ENCODE measurements at regions not wholly inside any gene's neighbourhood (a gene's known extent, or its start where the extent isn't known, plus 50 kb on each side); places are given as distances from the start of the nearest gene placed in this dataset.
"Not testable (repeated sequence)": the region's sequence is repeated elsewhere in the genome, so short reads cannot be mapped to it uniquely, and the experiment has no call there.

DNA sequence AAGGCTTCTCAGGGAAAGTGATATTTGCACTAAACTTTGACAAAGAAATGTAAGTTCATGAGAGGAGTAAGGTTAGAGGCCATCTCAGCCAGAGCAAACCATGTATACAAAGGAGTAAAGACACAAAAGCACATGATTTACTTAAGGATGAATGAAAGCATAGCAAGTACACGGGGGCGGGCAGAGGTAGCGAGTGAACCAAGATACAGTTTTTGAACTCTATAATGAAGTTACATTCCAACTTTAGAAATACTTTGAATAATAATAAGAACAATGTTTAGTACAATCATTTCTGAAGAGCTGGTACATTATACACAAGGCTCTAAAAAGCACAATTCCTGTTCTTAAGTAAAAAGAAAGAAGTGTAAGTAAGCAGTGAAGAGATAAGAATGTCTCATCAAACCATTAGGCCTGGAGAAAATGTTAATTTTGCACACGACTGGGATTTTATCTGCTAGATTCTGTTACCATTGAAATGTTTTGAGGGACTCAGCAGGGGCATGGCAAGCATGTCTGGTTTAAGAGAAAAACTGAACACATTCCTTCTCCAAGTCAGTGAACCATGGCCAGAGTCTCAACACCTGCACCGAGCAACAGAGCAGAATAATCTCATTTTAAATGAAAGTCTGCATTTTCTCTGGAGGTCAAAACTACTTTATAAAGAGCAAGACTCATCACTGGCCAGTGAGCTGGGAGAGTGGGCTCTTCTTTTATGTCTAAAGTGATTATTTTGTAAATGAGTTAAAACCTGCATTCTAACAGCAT lies 147.6 kb upstream of the TRPM3 start:
- no peak for DNase-seq

DNA sequence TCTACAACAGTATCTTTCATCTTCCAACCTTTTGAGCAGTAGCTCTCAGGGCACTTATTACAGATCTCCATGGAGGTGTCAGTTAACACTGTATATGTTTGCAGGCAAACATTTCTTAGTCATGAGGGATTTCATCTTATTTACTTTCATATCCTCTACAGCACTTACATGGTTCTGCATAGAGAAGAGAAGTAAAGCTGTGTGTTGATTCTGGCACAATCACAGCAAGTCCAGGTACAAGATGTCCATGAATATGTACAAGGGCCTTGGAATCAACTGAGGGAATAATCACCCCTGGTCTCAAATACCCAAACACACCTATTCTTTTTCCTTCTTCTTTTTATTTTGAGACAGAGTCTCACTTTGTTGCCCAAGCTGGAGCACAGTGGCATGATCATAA lies 142.0 kb upstream of the TRPM3 start:
- DNase-seq: no peak

DNA sequence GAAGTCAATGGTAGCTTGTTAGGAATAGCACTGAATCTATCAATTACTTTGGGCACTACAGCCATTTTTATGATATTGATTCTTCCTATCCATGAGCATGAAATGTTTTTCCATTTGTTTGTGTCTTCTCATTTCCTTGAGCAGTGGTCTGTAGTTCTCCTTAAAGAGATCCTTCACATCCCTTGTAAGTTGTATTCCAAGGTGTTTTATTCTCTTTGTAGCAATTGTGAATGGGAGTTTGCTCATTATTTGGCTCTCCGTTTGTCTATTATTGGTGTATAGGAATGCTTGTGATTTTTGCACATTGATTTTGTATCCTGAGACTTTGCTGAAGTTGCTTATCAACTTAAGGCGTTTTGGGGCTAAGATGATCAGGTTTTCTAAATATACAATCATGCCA lies 139.0 kb upstream of the TRPM3 start:
- not testable (repeated sequence) for DNase-seq

DNA sequence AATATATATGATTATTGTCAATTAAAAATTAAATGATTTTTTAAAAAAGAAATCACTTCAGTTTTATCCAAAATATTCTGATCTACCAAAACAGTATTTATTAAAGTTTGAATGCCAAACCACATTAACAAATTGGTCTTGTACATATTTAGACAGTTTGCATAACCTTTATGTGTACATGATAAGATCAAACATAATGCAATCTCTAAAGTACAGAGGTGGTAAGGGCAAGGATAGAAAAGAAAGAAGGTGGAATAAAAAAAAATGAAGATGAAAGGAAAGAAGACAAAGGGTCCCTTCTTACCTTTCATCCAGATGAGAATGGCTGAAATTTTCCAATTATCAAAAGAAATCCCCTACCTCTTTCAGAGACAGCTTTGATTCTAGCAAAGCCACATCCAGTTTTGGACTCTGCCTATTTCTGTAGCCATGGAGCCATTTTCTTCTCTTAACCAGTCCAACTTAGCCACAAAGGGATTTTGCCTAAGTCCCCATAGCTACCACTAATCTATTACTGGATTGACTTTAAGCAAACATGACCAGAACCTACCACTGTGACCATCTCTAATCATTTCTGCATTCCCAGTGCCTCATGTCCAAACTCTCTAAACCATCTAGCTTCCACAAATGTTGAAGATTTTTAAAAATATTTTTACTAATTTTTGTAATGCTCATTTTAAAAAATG lies 133.3 kb upstream of the TRPM3 start:
- DNase-seq: no peak

DNA sequence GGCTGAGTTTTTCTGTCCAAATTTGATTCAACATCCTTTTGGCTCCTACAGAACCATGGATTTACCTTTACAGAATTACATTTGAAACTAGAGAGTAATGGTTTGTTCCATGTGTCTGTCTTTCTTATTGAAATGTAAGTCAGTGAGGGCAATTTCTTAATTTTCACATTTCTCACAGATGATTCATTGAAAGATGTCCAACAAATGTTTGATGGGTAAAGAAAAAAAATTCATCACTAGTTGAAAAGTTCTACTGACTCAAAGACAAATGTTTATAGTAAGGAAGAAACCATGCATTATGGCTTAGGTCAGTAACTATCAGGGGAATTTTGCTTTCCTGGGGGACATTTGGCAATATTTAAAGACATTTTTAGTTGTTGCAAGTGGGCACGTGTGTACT lies 131.6 kb upstream of the TRPM3 start:
- no peak for DNase-seq

DNA sequence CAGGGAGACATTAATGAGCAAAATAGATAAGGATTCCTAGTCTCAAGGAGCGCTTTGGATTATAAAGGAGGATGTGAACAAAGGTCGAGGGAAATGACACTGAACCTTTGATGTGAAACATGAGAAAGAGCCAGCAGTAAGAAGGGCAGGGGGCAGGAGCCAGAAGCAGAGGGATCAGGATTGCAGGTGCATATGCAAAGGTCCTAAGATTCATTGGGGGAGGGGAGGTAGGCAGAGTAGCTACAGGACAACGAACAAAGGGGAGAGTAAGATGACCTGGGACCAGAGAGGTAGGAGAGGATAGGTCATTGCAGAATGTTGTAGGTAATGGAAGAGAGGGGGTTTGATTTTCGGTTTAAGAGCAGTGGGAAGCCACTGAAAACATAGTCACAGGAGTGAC lies 129.2 kb upstream of the TRPM3 start:
- no peak for DNase-seq

DNA sequence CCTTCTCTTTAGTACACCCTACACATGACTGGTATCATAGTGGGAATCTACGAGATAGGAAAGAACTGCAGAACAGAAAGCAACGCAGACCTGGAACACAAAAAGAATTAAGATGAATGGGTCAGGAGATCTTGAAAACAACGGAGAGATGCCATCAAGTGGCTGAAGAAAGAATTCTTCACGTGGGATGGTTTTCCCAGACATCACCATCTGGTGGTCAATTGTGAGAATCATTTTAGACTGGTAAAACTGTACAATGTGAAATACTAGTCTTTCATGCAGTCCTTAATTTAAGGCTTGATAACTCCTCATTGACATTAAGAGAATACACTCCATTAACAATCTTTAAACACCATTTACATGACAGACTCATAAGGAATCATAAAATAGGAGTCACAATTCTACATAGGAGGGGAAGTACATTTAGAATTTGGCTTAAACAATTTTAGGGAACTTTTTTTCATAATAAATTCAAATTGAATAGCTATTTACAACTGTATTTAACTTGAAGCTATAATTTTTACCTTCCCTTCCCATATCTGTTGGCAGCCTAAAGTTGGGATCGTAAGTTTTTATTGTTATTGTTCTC lies 128.4 kb upstream of the TRPM3 start:
- DNase-seq: no peak

DNA sequence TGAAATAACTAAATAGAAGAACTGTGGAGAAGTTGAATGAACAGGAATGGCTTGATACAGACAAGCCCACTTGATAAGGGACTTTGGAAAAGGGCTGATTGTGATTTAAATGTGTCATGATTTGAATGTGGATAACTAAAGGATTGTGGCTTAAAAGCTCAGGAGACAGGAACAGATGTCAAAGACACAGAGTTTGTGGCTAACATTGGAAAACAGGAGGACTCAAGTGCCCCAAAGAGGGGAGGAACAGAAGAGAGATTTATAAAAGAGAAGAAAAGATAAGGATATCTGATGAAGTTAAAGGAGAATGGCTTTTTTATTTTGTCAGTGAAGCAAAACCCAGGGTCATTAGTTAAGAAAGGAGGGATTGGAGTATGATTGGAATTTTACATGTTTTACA lies 124.2 kb upstream of the TRPM3 start:
- no peak for DNase-seq

DNA sequence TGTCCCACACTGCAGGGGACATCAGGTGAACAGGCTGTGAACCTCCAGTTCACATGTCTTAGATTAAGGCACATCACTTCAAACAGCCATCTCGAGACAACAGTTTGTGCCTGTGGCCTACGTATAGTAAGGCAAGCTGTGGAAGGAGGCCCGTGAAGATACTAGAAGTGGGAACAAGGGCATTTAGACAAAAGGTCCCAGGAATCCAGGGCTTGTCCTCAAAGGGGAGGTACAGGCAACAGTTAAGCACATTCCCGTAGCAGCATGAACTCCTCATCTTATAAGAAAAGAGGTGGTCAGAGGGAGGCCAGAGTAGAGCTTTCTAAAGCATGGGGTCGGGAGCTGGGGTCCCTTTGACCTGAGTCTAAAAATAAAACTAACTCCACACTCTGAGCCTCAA lies 122.5 kb upstream of the TRPM3 start:
- no peak for DNase-seq

DNA sequence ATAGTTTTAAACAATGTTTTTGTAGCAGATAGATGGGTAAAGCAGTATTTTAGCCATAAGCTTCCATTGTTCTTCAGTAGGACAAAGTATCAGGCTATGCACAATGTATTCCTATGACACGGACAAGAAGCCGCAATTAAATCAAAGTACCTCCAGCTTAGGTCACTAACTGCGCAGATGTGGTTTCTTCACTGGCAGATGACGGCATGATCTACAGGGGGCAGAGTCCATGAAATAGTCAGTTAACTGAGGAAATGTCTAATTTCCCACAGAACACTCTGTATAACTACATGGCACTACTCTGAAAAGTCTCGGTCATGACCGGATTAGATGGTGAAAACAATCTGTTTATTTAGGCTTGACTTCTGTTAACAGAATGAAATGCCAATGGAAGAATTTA lies 120.7 kb upstream of the TRPM3 start:
- no peak for DNase-seq

DNA sequence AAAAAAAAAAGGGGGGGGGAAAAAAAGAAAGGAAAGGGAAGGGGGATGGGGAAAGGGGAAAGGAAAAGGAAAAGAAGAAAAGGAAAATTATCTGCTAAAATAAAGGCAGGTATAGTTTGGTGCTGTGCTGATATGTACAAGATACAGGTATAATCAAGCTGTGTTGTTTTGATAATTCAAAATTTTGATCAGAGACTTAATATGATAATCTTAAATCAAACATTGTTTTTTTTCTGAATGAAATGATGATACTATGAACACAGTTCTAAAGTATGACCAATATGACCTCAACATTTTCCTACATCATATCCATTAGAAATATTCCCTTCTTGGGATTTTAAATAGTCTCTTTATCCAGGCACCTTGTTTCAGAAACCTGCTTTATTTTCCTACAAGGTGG lies 115.6 kb upstream of the TRPM3 start:
- DNase-seq: no peak

DNA sequence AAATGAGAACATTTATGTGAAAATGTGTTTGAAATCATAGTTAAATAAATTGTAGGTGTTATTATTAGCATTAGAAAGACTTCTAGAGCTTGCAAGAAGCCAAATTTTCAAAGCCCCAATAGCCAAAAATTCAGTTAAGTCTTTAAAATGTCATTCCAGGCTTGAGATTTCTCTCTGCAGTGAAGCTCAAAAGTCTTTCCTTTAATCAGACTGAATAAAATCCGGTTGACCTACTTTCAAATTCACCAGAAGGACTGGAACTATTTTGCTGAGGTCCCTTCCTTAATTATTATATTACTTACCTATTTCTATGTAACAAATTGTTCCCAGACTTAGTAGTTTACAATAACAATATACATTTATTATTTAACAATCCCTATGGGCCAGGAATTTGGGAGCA lies 112.2 kb upstream of the TRPM3 start:
- no peak for DNase-seq

DNA sequence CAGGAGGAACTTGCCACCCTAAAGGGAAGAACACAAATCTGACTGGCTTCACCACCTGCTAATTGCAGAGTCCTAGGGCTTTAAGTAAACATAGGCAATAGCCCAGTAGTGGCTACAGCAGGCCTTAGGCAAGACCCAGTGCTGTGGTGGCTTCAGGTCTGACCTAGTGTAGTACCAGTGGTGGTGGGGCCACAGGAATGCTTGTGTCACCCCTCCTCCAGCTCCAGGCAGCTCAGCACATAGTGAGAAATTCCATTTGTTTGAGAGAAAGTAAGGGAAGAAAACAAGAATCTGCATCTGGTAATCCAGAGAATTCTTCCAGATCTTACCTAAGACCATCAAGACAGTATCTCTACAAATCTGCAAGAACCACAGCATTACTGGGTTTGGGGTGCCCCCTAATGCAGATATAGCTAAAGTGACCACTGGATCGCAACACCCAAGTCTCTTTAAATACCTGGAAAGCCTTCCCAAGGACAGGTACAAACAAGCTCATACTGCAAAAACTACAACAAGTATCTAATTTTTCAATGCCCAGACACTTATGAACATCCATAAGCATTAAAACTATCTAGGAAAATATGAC lies 102.6 kb upstream of the TRPM3 start:
- DNase-seq: no peak

DNA sequence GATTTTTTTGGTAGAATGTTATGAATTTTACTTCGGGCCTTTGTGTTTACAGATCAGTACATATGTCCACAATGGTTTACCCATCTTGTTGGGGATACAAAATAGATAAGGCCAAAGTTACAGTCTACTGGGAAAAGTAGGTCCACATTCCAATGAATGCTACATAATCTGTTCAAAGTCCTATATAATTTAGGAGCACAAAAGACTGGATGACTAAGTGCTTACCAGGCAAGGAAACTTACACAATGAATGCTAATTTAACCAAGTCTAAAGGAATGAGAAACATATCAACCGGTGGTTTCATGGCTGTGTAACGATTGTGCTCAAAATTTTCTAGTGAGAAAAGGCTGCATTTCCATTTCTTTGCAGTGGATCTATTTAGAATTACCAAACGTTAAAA lies 97.4 kb upstream of the TRPM3 start:
- no peak for DNase-seq

DNA sequence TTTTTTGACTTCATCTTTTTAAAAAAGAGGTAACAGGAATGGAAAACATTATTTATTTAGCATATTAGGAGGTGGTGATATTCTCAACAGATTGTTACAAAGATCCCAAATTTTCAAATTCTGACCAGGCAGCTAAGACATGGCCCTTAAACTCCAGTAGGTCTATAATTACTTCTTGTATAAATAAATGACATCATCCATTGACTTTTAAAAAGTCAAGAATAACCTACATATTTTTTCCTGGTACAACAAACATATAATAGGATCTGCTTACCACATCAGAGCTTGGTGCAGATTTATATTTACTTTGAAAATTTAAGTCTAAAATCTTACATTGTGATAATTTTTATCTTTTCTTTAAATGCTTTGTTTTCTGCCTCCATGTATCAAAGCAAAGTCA lies 92.2 kb upstream of the TRPM3 start:
- DNase-seq: no peak

DNA sequence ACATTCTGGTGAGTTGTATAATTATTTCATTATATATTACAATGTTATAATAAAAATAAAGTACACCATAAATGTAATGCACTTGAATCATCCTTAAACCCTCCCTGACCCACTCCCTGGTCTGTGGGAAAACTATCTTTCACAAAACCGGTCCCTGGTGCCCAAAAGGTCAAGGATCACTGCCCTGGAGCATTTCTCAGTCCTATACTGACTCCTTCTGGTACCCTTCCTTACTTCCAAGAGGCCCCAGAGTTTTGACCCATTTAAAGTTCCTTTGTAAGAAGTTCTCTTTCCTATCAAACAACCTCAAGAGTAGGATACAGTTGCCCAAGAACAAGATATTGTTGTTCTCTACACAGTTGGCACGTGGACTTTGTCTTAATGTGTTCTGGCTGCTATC lies 88.9 kb upstream of the TRPM3 start:
- no peak for DNase-seq

DNA sequence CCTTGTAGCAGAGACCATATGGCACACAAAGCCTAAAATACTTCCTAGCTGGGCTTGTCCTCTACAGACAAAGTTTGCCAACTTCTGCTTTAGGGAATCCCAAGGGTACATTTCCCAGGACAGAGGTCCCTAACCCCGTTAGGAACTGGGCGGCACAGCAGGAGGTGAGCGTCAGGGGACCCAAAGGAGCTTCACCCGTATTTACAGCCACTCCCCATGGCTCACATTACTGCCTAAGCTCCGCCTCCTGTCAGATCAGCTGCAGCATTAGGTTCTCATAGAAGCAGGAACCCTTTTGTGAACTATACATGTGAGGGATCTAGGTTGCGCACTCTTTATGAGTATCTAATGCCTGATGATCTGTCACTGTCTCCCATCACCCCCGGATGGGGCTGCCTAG lies 88.5 kb upstream of the TRPM3 start:
- DNase-seq: no peak

DNA sequence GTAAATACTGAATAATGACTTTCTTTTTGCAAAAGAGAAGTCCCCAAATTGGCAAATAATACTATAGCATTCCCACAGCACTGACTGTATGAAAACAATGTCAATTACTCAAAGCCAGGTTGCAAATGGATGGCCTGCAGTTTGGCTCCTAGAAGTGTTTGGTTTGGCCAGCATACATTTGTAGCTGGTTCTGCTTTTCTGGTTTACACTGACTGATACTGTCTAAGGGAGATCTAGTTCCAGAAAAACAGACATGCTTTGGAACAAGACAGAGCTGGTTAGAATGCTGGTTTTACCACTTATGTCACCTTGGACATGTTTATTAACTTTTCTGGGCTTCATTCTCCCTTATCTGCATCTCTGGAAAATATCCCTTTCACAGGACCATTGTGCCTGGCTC lies 81.5 kb upstream of the TRPM3 start:
- DNase-seq: no peak

DNA sequence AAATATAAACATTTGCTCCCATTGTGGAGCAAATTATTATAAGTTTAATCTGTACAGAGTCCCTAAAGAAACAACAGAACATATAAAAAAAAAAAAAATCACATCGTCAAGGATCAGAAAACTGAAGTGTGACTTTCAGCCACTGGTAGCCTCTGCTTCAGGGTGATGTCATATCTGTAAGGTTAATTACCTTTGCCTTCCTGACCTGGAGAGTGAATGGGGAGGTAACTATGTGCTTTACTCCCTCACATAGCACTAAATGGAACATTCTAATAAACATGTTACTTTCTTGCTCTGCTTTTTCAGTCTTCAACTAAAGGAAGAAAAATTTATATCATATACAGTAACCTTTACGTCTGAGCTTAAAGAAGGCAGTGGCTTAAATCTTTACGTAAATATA lies 70.3 kb upstream of the TRPM3 start:
- DNase-seq: no peak

DNA sequence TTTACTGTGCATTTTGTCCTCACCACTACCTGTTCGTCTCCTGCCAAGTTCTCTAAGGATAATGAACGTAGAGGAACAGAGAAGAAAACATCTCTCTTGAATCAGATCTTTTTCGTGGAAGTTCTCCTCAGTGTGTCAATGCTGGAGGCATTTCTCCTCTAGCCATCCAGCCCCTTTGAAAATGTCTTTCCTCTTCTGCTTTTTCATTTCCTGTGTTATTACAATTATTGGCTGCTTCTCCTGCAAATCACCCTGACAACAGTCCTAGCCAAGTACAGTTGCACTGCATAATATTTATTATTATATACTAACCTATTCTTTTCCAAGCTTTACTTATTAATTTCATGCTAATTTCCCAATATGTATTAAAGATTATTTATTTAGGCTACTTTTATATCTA lies 61.8 kb upstream of the TRPM3 start:
- DNase-seq: no peak

DNA sequence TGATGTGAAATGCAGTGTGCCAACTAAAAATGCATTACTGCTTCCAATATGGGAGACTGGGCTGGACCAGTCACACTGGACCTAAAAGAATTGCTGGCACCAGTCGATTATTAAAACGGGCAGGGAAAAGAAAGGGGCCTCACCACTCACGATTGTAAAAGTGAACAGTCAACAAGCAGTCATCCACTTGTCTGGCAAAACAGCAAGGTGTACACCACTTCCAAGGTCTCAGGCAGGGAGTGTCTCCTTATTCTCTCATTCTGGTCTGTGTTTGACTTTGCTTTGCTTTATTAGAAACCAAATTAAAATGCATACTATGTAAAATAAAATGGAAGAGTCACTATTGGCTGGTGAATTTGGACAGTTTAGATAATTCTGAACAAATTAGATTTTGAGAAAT lies 57.8 kb upstream of the TRPM3 start:
- DNase-seq: no peak

DNA sequence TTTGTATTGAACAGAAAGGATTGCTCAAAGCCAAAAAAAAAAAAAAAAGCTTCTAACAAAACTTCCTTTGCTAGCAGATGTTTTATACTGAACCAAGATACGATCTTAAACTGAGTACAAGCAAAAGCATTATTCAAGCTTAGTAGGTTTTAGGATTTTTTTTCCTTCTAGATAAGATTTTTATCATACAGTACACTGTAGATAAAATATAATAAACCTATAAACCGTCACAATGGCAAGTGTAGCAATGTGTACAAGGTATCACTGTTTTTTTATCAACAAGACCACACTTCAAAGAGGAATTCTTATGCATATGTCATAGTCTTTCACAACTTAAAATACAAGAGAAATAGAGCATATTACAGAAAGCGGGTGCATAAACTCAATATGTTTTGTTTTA lies 56.5 kb upstream of the TRPM3 start:
- DNase-seq: no peak

DNA sequence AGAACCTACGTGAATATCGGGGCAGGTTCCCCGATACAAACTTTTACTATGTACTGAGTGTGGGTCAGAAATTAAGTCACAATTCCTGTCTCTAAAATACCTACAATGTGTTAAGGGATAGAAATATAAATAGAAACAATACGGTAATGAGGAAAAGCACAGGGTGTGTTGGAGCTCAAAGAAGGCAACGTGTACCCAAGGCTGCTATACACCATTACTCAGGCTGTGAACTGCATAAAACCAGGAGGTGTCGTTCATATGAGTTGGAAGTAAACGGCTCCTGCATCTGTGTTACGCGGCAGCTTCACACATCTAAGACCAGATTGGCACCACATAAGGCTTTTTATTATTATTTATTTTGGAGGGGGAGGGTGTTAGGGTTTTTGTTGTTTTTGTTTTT lies 50.1 kb upstream of the TRPM3 start:
- DNase-seq: no peak

Measured in NCI-H1092 (cell line).